ENCODE measurements at regions not wholly inside any gene's neighbourhood (a gene's known extent, or its start where the extent isn't known, plus 50 kb on each side); places are given as distances from the start of the nearest gene placed in this dataset.
"Not testable (repeated sequence)": the region's sequence is repeated elsewhere in the genome, so short reads cannot be mapped to it uniquely, and the experiment has no call there.

- no peak for DNase-seq
These were observed 98.1 kb upstream of the HS6ST1 start for GRCh38 chr2:128416806-128417205.

DNA sequence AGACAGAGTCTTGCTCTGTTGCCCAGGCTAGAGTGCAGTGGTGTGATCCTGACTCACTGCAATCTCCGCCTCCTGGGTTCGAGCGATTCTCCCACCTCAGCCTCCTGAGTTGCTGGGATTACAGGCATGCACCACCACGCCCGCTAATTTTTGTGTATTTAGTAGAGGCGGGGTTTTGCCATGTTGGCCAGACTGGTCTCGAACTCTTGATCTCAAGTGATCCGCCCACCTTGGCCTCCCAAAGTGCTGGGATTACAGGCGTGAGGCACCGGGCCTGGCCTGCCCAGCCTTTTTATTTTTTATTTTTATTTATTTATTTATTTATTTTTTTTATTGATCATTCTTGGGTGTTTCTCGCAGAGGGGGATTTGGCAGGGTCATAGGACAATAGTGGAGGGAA, 98.6 kb upstream of the HS6ST1 start:
- not testable (repeated sequence) for DNase-seq

DNA sequence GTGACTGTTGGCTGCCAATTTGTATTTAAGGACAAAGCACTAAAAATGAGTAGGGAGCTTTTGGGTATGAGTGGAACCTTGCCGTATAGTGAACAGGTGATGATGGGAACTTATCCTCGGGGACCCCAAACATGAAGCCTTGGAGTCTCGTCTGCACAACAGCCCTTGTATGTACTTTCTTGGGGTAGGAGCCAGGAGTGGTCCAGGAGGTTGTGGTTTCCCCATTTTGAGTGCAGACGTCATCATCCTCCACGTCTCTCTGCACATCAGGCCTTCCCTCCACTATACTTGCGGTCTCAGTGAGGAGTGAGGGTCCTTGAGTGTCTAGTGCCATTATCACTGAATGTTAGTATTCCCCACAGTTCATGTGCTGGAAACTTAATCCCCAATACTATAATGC, 101.5 kb upstream of the HS6ST1 start:
- no peak for DNase-seq

GRCh38 chr2:128420776-128421175, 102.1 kb upstream of the HS6ST1 start:
- no peak for DNase-seq

- DNase-seq = no peak
These were observed 102.6 kb upstream of the HS6ST1 start for GRCh38 chr2:128421286-128421685.

GRCh38 chr2:128421861-128422311, 103.2 kb upstream of the HS6ST1 start:
- DNase-seq = no peak

DNA sequence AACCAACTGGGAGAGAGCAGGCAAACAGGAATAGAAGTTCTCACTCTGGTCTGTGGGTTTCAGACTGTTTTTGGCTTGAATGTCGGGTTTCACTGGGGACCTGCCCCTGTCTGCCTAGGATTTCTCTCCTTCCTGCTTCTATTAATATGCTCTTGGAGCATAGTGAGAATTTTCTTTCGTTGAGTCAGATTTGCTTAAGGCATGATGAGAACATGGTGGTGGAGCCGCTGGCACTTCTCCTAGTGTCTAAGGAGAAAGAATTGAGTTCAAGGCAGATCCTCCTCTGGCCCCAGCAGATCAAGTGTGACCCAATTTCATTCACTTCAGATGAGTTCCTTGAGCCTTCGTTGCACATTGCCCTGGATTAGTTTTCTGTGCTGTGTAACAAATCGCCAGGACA, 103.9 kb upstream of the HS6ST1 start:
- DNase-seq = no peak

- DNase-seq = no peak
These were observed 105.1 kb upstream of the HS6ST1 start for GRCh38 chr2:128423788-128424165.

GRCh38 chr2:128424406-128425171, 105.9 kb upstream of the HS6ST1 start:
- no peak for DNase-seq

DNA sequence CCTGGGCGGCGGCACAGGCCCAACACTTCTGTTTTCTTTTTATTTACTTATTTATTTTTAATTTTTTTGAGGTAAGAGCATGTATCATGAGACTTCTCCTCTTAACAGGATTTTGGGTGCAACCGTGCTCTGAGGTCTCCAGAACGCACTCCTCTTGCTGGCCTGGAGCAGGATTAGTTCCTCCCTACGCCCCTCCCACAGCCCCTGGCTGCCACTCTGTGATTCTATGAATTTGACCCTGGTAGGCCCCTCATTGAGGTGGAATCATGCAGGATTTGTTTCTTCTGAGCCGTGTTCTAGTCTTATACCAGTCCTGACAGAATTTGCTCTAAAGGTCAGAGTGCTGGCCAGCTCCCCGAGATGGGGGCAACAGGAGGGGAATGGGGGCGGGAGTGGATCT, 106.5 kb upstream of the HS6ST1 start:
- DNase-seq = no peak

DNA sequence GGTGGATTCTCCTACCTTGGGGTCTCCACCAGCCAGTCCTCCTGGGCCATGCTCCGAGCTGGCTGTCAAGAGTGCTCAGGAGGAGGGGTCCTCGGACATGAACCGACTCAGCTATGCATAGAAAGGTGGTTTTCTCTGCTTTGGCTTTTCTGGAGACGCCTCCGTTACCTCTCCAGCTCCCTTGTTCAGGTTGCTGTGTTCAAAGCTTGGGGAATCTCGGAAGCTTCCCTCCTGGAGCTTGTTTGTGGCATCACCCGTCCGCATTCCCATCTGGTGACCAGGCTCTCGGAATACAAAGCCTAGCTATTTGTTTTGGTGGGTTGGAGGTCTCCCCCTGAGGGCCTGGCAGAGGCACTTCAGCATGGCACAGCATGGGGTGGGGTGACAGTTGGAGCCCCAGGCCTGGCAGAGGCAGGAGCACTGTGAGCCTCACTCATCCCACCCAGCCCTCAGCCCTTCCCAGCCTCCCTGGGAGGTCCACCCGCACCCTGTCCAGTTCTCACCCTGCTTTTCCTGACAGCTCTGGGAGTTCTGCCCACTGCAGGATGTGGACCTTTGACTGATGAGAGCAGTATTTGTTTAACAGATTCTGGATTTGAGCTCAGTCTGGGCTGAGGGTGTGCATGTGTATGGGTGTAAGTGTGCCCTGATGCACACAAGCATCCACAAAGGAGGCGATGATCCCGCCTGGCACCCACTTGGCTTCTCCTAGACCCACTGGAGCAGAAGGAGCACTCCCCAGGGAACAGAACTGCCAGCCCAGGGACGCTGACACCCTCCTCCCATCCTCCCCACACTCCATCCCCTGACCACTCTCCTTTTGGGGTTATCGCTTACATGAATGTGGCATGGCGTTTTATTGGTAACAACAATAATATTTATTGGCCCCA, 107.3 kb upstream of the HS6ST1 start:
- no peak for DNase-seq

GRCh38 chr2:128427413-128427755, 108.7 kb upstream of the HS6ST1 start:
- no peak for DNase-seq

- no peak for DNase-seq
These were observed 109.7 kb upstream of the HS6ST1 start for GRCh38 chr2:128428415-128428814.

DNA sequence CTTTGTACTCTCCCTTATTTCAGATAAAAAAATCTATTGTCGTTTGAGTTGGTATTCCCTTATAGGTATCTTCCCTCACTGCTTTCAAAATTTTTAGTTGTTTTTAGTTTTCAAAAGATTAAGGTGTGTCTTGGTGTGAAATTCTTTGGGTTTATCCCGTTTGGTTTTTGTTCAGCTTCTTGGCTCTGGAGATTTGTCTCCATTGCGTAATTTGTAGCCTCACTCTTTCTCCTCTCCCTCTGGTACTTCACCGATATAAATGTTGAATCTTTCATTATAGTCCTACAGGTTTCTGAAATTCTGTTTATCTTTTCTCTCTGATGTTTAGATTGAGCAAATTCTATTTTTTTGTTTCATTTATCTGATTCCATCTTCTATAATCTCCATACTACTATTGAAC, 113.8 kb upstream of the HS6ST1 start:
- no peak for DNase-seq

- no peak for DNase-seq
These were observed 115.4 kb upstream of the HS6ST1 start for GRCh38 chr2:128433911-128434550.

DNA sequence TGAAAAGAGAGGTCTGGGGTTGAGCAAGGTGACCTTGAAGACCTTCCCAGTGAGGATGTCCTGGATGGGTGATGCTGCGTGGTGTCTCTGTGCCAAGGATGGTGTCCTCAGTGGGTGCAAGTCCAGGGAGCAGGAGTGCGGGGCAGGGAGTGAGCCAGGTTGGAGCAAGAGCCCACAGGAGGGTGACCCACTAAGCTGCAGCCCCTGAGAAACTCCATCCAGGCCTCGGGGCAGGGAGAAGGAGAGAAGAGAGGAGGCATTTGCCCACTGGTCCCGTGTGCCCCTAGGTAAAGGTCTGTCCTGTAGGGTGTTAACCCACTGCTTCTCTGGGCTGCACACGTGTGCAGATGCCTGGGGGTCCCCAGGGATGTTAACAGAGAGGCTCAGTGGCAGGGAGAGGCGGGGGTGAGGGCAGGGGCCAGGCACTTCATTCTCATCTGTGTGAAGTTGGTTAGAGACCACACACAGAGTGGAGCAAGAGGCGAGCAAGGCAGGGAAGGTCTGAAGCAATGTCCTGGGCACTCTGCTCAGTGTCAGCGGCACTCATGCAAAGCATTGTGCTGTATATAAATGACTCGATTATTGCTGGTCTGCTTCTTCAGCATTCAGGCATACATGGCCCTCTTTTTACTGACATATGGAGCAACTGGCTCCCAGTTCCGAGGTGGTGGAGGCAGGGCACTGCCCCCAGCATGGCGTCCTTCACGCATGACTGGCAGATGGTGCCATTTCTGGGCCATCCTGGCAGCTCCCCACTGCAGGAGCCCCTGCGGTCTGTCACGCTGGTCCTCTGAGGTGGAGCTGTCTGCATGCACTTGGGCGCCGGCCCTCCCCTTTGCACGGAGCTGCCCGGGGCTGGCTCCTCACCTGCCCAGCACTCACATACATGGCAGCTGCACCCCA, 117.2 kb upstream of the HS6ST1 start:
- DNase-seq = no peak

- no peak for DNase-seq
These were observed 118.0 kb upstream of the HS6ST1 start for GRCh38 chr2:128436479-128437203.

DNA sequence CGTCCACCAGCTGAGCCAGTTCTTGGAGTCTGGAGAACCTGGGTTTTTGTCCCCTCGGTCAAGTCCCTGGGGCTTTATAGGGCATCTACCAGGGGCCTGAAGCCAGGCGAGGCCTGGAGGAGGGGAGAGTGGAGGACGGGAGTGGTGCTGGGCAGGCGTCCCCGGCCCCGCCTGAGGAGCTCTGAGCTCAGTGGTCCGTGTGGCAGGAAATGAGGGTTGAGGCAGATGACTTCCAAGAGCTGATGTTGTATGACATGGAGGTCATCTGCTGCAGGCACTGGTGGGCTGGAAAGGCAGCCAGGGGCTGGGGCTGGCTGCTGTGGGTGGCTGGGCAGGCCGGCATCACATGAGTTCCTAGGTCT, 118.5 kb upstream of the HS6ST1 start:
- no peak for DNase-seq

DNA sequence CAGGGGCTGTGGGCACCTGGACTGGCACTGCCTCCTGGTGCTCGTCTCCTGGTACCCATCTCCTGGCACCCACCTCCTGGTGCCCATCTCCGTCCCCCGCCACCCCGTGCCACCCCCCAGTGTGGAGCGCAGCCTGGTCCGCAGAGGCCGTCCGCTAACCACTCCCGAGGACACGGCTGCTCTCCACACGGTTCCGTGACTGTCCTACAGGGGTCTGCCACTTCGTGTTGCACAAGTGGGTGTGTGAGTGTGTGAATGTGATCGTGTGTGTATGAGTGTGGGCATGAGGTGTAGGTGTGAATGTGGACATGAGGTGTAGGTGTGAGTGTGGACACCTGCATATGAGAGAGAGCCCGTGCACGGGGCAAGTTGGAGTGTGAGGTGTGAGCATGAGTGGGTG, 119.4 kb upstream of the HS6ST1 start:
- no peak for DNase-seq

DNA sequence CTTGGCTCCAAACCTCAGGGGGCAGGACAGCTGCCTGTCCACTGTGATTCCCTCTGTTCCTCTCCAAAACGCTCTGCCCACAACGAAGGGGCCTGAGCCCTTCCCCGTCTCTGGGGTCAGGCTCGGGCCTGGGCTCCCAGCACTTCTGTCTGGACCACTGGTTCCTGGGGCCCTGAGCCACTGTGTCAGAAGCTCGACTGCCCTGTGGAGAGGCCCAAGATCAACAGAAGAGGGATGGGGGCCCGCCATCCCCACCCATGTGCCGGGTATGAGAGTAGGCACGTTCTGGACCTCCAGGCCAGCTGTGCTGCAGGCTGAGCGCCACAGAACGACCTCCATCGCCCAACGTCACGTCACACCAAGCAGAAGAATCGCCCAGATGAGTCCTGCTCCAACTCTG, 119.9 kb upstream of the HS6ST1 start:
- no peak for DNase-seq

DNA sequence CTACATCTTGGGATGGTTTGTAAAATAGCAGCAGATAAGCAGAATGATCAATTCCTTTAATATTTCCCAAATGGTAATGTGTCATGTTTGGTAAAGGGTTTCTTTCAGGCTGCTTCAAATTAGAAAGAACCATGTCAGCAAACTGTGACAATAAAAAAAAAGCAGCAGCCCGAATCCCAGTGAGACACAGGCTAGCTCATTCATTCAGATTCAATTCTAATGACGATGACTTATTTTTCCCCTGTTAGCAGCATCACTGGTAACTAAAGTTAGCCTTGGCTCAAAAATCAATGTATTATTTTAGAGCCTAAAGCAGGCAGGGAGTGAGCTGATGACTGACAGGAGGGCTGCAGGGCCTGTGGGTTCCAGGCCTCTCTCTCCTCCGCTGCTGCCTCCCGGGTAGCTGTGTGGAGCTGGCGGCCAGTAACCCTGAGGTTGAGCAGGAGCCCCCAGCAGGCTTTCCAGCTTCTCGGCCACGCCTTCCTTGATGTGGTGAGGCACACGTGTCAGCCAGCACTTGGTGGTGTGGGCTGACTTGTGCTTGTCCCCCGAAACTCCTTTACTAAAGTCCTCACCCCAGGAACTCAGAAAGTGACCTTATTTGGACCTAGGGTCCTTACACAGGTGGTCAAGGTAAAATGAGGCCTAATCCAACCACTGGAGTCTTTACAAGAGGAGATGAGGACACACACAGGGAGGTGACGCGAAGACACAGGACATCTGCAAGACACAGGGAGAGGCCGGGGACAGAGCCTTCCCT, 120.5 kb upstream of the HS6ST1 start:
- DNase-seq = no peak

All from activated CD4-positive, CD25-positive, alpha-beta regulatory T cell (primary cell).